Stimulated activated CD8-positive, alpha-beta memory T cell treated with anti-CD3 and anti-CD28 coated beads, Interleukin-15, amount 100 ng/mL, for 48 hours (primary cell): ENCODE measurements at regions not wholly inside any gene's neighbourhood (a gene's known extent, or its start where the extent isn't known, plus 50 kb on each side); places are given as distances from the start of the nearest gene placed in this dataset.
A peak's percentile ranks its signal among the peaks of the same experiment; 100 is the strongest.

Experiments used
- DNase-seq, 2 donors: peaks; one replicate each; pipeline ENCODE4 v3.0.0-alpha.2; 2020; ENCODE audit warnings: low read depth in 2 of 2

- no peak for DNase-seq
These were observed 301.0 kb upstream of the C1orf87 start for GRCh38 chr1:60374537-60374936.

- DNase-seq, result no peak
These were observed 294.0 kb upstream of the C1orf87 start for GRCh38 chr1:60367532-60367931.

GRCh38 chr1:60359431-60359830 is 285.9 kb upstream of the C1orf87 start:
- no peak for DNase-seq

- no peak for DNase-seq
These were observed 277.0 kb upstream of the C1orf87 start for GRCh38 chr1:60350531-60350930.

GRCh38 chr1:60348884-60349283 is 275.3 kb upstream of the C1orf87 start:
- DNase-seq, result no peak

DNA sequence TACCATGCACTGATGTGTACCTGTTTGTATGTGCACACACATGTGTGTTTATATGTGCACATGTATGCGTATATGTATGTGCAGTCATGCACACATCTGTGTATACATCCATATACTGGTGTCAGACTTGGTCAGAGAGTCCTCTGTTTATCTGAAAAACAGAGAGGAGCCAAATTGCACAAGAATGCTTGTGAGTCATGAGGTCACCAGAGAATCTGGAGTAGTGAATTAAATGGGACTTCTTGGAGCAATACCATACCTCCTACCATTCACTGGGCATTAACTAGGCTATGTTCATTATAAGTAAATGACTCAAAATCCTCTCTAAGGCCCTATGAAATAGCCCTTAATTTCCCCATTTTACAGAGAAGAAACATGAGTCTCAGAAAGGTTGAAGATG is 272.1 kb upstream of the C1orf87 start:
- no peak for DNase-seq

DNA sequence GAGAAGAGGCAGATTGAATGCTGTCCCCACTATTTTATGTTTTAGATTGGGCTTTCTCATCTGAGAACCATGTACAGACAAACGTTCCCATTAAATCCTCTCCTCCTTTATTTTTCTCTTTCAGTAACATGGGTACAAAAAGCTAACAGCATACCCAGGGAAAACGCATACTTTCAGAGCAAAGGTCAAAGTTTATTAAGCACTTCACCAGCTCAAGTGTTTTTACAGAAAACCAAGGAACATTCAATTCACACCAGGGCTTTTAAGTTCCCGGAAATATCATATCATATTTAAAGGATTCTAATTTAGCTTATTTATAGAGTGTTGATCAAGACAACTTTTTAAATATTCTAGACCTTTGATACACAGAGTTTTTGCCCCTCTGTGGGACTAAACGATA is 271.5 kb upstream of the C1orf87 start:
- no peak for DNase-seq

- no peak for DNase-seq
These were observed 270.2 kb upstream of the C1orf87 start for GRCh38 chr1:60343736-60344135.

- DNase-seq, result no peak
These were observed 269.0 kb upstream of the C1orf87 start for GRCh38 chr1:60342569-60342968.

GRCh38 chr1:60341274-60341673 is 267.7 kb upstream of the C1orf87 start:
- no peak for DNase-seq

- no peak for DNase-seq
These were observed 258.1 kb upstream of the C1orf87 start for GRCh38 chr1:60331647-60332046.

- no peak for DNase-seq
These were observed 256.1 kb upstream of the C1orf87 start for GRCh38 chr1:60329651-60330050.

DNA sequence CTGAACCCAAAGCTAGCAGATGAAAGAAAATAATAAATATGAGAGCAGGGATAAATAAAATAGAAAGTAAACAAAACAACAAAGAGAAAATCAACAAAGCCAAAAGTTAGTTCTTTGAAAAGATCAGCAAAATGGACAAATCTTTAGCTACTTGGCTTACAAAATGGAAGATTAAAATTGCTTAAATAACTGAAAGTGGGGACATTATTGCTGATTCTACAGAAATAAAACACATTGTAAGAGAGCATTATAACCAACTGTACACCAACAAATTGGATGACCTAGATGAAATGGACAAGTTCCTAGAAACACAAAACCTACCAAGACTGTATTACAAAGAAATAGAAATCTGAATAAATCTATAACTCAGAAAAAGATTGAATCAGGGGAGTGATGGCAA is 238.3 kb upstream of the C1orf87 start:
- DNase-seq, result no peak

DNA sequence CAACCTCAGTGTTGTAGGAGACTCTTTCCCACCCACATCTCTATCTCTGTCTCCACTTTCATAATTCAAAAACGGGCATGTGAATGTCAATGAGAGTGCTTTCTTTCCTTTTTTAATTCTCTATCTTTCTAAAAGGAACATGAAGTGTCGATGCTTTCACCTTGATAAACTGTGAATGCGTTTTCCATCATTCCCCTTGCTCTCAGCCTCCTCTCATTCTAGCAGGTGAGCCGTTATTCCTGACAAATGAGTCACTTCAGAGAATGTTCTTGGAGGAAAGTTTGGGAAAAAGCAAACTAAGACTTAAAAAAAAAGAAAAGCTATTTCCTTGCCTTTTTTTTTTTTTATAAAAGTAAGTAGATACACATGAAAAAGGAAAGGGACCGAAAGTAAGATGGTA is 226.0 kb upstream of the C1orf87 start:
- no peak for DNase-seq

GRCh38 chr1:60298290-60298689 is 224.7 kb upstream of the C1orf87 start:
- no peak for DNase-seq

DNA sequence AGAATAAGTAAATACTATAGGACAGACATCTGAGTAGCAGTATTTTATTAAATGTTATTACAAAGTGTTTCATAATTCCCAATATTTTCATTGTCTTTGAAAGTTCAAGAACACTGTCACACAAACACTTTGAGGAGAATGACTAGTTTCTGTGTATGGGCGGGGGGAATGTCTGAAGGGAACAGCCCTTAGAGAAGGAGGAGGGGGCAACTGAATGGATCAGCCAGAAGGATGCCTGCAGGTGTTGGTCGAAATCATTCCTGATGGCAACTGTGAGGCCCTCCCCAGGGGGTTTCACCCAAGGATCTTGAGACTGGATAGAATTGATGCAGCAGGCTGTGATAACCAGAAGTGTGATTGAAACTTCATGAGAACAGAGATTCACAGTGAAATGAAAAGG is 223.2 kb upstream of the C1orf87 start:
- no peak for DNase-seq

DNA sequence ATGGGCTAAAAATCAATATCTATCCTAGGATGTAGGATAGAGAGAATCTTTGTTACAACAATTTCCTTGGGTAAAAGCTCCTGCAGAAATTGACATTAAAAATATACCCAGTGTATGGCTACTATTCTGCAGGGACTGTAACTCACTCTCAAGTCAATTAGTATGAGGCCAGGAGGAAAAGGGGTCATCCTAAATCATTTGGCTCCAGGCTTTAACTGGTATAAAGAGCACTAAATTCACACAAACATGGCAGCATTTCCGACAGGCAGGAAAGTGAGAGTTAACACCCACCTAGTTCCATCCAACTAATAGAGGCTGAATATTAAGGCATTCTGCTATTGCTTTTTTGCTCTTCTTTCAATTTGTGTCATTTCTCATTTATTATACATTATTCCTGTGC is 218.6 kb upstream of the C1orf87 start:
- no peak for DNase-seq

- DNase-seq, result no peak
These were observed 216.8 kb upstream of the C1orf87 start for GRCh38 chr1:60290393-60290792.

GRCh38 chr1:60287536-60287935 is 214.0 kb upstream of the C1orf87 start:
- no peak for DNase-seq

- no peak for DNase-seq
These were observed 210.1 kb upstream of the C1orf87 start for GRCh38 chr1:60283690-60284089.

GRCh38 chr1:60281360-60281932 is 207.9 kb upstream of the C1orf87 start:
- DNase-seq, result peak; percentile 4 to 6

DNA sequence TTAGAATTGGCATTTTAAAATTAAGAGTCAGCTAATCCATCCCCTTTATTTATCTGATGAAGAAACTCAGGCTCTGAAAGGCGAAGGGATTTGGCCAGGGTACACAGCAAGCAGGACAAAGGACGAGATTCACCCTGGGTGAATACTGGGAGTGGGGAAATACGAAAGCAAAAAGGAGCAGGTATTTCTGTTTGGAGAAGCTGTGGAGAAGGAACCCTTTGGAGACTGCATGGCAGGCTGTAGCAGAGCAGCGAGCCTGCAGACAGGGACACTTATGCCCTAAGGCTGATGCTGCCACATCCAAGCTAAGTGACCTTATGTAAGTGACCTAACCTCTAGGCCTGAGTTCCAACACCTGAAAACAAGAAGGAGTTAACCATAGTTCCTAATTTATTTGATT is 207.2 kb upstream of the C1orf87 start:
- DNase-seq, result no peak

GRCh38 chr1:60280256-60280655 is 206.7 kb upstream of the C1orf87 start:
- DNase-seq, result no peak

GRCh38 chr1:60279798-60280197 is 206.2 kb upstream of the C1orf87 start:
- no peak for DNase-seq

DNA sequence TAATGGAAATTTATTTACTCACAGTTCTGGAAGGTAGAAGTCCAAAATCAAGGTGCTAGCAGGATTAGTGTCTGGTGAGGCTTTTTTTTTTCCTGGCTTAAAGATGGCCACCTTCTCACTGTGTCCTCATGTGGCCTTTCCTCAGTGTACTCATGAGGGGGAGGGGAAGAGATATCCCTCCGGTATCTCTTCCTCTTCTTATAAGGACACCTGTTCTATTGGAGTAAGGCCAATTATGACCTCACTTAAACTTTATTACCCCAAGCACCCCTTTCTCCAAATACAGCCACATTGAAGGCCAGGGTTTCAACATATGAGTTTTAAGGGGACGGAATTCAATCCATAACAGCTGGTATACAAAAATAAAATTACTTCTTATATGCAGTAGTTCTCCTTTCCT is 203.7 kb upstream of the C1orf87 start:
- DNase-seq, result no peak
